HEK293 (cell line): ENCODE measurements at regions not wholly inside any gene's neighbourhood (a gene's known extent, or its start where the extent isn't known, plus 50 kb on each side); places are given as distances from the start of the nearest gene placed in this dataset.

ENCODE experiments used
- CTCF ChIA-PET: fragments of 350-600 bp; formaldehyde crosslinking; extraction: SDS; loops from one replicate; lab custom pipeline; 2021; ENCODE audit warnings: antibody characterized with exemption; lab: Yijun Ruan, JAX
- POLR2A ChIA-PET: fragments of 300-600 bp; formaldehyde crosslinking; extraction: SDS; loops from one replicate; lab custom pipeline; 2020; ENCODE audit warnings: antibody characterized with exemption, inconsistent platforms; lab: Yijun Ruan, JAX
- H3K27ac ChIP-seq: fragments of 200-500 bp; sonication (Bioruptor generic); 2 replicates; pipeline ENCODE4 v1.5.1; 2014; ENCODE audit warnings: low read depth, low read length, control low read depth, inconsistent platforms; ENCODE audit errors: extremely low read depth
- H3K36me3 ChIP-seq, 2 experiments: fragments of 200-500 bp in 1 of 2; sonication (Bioruptor generic) in 1 of 2; 1 replicate in 1 of 2; 2 replicates in 1 of 2; pipeline ENCODE4 v1.5.1; 2014 to 2017; ENCODE audit warnings: inconsistent platforms in 2 of 2, low read length in 2 of 2; ENCODE audit not compliant: control insufficient read depth in 2 of 2, insufficient read depth in 1 of 2
- H3K4me1 ChIP-seq: fragments of 200-500 bp; sonication (Bioruptor generic); 2 replicates; pipeline ENCODE4 v1.5.1; 2014; ENCODE audit warnings: mild to moderate bottlenecking, low read length, inconsistent platforms; ENCODE audit not compliant: control insufficient read depth, insufficient read depth
- H3K4me3 ChIP-seq: 2 replicates; pipeline ENCODE4 v1.5.1; 2011; ENCODE audit warnings: low read depth, mild to moderate bottlenecking, control low read depth, low read length, moderate library complexity
- H3K9me3 ChIP-seq: fragments of 200-500 bp; sonication (Bioruptor generic); 2 replicates; pipeline ENCODE4 v1.5.1; 2014; ENCODE audit warnings: low read depth, low read length, inconsistent platforms; ENCODE audit not compliant: control insufficient read depth, insufficient read depth
- RBAK ChIP-seq: fragments of 450-650 bp; formaldehyde crosslinking; IDR thresholded peaks from 2 replicates; pipeline ENCODE4 v1.5.1; 2016; ENCODE audit warnings: missing biosample characterization, missing genetic modification characterization
- REPIN1 ChIP-seq: fragments of 450-650 bp; formaldehyde crosslinking; IDR thresholded peaks from 2 replicates; pipeline ENCODE4 v1.5.1; 2017; ENCODE audit warnings: missing biosample characterization, missing genetic modification characterization, low read depth
- ZBTB1 ChIP-seq: fragments of 450-650 bp; formaldehyde crosslinking; IDR thresholded peaks from 2 replicates; pipeline ENCODE4 v1.5.1; 2016; ENCODE audit warnings: missing biosample characterization, missing genetic modification characterization
- ZEB2 ChIP-seq: fragments of 450-650 bp; formaldehyde crosslinking; IDR thresholded peaks from 2 replicates; pipeline ENCODE4 v1.5.1; 2016; ENCODE audit warnings: missing biosample characterization, missing genetic modification characterization
- ZNF121 ChIP-seq: fragments of 450-650 bp; formaldehyde crosslinking; IDR thresholded peaks from 2 replicates; pipeline ENCODE4 v1.5.1; 2016; ENCODE audit warnings: missing biosample characterization, missing genetic modification characterization
- ZNF221 ChIP-seq: fragments of 450-650 bp; formaldehyde crosslinking; IDR thresholded peaks from 2 replicates; pipeline ENCODE4 v1.5.1; 2017; ENCODE audit warnings: missing biosample characterization, missing genetic modification characterization, borderline replicate concordance
- ZNF23 ChIP-seq: fragments of 450-650 bp; formaldehyde crosslinking; IDR thresholded peaks from 2 replicates; pipeline ENCODE4 v1.5.1; 2016; ENCODE audit warnings: missing biosample characterization, missing genetic modification characterization, borderline replicate concordance
- ZNF292 ChIP-seq: fragments of 450-650 bp; formaldehyde crosslinking; IDR thresholded peaks from 2 replicates; pipeline ENCODE4 v1.5.1; 2016; ENCODE audit warnings: low read depth, missing biosample characterization, missing genetic modification characterization, borderline replicate concordance
- ZNF341 ChIP-seq: fragments of 450-650 bp; formaldehyde crosslinking; IDR thresholded peaks from 2 replicates; pipeline ENCODE4; 2016; ENCODE audit warnings: low read depth, missing biosample characterization, missing genetic modification characterization
- ZNF404 ChIP-seq: fragments of 450-650 bp; formaldehyde crosslinking; IDR thresholded peaks from 2 replicates; pipeline ENCODE4 v1.5.1; 2017; ENCODE audit warnings: missing biosample characterization, missing genetic modification characterization
- ZNF473 ChIP-seq: fragments of 450-650 bp; formaldehyde crosslinking; IDR thresholded peaks from 2 replicates; pipeline ENCODE4 v1.5.1; 2017; ENCODE audit warnings: missing biosample characterization, missing genetic modification characterization
- ZNF558 ChIP-seq: fragments of 450-650 bp; formaldehyde crosslinking; IDR thresholded peaks from 2 replicates; pipeline ENCODE4 v1.5.1; 2016; ENCODE audit warnings: missing biosample characterization, missing genetic modification characterization
- ZNF658 ChIP-seq: fragments of 450-650 bp; formaldehyde crosslinking; IDR thresholded peaks from 2 replicates; pipeline ENCODE4; 2016; ENCODE audit warnings: missing biosample characterization, missing genetic modification characterization
- TF ChIP-seq, protein P1 (sequence below): fragments of 450-650 bp; formaldehyde crosslinking; IDR thresholded peaks from 2 replicates; pipeline ENCODE4 v1.5.1; 2016; ENCODE audit warnings: missing biosample characterization, missing genetic modification characterization
- TF ChIP-seq, protein P2 (sequence below): fragments of 450-650 bp; formaldehyde crosslinking; IDR thresholded peaks from 2 replicates; pipeline ENCODE4 v1.5.1; 2016; ENCODE audit warnings: missing biosample characterization, missing genetic modification characterization
- TF ChIP-seq, protein P3 (sequence below): fragments of 450-650 bp; formaldehyde crosslinking; IDR thresholded peaks from 2 replicates; pipeline ENCODE4 v1.5.1; 2016; ENCODE audit warnings: missing biosample characterization, missing genetic modification characterization
- TF ChIP-seq, protein P4 (sequence below): fragments of 450-650 bp; formaldehyde crosslinking; IDR thresholded peaks from 2 replicates; pipeline ENCODE4 v1.5.0; 2017; ENCODE audit warnings: missing biosample characterization, missing genetic modification characterization, borderline replicate concordance
- TF ChIP-seq, protein P5 (sequence below): fragments of 450-650 bp; formaldehyde crosslinking; IDR thresholded peaks from 2 replicates; pipeline ENCODE4 v1.5.1; 2016; ENCODE audit warnings: missing biosample characterization, missing genetic modification characterization
- TF ChIP-seq, protein P6 (sequence below): fragments of 450-650 bp; formaldehyde crosslinking; IDR thresholded peaks from 2 replicates; pipeline ENCODE4 v1.5.1; 2016; ENCODE audit warnings: missing biosample characterization, missing genetic modification characterization

DNA sequence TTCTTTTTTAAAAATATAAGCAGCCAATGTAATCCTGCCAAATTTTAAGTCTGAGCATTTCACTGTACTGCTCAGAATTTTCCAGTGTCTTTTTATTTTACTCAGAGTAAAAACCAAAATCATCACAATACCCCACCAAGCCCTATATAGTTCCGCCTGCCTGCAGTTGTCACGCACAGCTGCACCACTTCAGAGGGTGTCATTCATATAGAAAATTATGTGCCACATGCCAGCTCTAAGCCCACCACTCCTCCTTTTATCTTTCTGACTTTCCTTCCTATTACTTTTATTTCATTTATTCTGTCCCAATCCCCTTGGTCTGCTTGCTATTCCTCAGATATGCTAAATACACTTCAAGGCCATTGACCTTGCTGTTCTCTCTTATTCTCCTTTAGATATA lies 233.1 kb upstream of the DPPA4 start:
- ChIA-PET POLR2A (no interaction called here), CTCF (interaction anchor here (0.7 kb wide), 1 partner anchor 1302 kb away, joined by 4 read pairs; no protein-coding TSS in a partner anchor)
- no peak for TF ChIP-seq ZNF473
- TF ChIP-seq, protein P1, sequence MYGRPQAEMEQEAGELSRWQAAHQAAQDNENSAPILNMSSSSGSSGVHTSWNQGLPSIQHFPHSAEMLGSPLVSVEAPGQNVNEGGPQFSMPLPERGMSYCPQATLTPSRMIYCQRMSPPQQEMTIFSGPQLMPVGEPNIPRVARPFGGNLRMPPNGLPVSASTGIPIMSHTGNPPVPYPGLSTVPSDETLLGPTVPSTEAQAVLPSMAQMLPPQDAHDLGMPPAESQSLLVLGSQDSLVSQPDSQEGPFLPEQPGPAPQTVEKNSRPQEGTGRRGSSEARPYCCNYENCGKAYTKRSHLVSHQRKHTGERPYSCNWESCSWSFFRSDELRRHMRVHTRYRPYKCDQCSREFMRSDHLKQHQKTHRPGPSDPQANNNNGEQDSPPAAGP = no peak
- TF ChIP-seq, protein P2, sequence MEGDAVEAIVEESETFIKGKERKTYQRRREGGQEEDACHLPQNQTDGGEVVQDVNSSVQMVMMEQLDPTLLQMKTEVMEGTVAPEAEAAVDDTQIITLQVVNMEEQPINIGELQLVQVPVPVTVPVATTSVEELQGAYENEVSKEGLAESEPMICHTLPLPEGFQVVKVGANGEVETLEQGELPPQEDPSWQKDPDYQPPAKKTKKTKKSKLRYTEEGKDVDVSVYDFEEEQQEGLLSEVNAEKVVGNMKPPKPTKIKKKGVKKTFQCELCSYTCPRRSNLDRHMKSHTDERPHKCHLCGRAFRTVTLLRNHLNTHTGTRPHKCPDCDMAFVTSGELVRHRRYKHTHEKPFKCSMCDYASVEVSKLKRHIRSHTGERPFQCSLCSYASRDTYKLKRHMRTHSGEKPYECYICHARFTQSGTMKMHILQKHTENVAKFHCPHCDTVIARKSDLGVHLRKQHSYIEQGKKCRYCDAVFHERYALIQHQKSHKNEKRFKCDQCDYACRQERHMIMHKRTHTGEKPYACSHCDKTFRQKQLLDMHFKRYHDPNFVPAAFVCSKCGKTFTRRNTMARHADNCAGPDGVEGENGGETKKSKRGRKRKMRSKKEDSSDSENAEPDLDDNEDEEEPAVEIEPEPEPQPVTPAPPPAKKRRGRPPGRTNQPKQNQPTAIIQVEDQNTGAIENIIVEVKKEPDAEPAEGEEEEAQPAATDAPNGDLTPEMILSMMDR (tag by site-specific recombination) = no peak
- TF ChIP-seq, protein P3, sequence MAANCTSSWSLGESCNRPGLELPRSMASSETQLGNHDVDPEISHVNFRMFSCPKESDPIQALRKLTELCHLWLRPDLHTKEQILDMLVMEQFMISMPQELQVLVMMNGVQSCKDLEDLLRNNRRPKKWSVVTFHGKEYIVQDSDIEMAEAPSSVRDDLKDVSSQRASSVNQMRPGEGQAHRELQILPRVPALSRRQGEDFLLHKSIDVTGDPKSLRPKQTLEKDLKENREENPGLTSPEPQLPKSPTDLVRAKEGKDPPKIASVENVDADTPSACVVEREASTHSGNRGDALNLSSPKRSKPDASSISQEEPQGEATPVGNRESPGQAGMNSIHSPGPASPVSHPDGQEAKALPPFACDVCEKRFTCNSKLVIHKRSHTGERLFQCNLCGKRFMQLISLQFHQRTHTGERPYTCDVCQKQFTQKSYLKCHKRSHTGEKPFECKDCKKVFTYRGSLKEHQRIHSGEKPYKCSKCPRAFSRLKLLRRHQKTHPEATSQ (tag by site-specific recombination) = no peak
- no peak for TF ChIP-seq ZNF23 (tag by site-specific recombination)
- no peak for TF ChIP-seq ZNF558 (tag by site-specific recombination)
- TF ChIP-seq ZEB2 (tag by site-specific recombination) = no peak
- TF ChIP-seq, protein P4, sequence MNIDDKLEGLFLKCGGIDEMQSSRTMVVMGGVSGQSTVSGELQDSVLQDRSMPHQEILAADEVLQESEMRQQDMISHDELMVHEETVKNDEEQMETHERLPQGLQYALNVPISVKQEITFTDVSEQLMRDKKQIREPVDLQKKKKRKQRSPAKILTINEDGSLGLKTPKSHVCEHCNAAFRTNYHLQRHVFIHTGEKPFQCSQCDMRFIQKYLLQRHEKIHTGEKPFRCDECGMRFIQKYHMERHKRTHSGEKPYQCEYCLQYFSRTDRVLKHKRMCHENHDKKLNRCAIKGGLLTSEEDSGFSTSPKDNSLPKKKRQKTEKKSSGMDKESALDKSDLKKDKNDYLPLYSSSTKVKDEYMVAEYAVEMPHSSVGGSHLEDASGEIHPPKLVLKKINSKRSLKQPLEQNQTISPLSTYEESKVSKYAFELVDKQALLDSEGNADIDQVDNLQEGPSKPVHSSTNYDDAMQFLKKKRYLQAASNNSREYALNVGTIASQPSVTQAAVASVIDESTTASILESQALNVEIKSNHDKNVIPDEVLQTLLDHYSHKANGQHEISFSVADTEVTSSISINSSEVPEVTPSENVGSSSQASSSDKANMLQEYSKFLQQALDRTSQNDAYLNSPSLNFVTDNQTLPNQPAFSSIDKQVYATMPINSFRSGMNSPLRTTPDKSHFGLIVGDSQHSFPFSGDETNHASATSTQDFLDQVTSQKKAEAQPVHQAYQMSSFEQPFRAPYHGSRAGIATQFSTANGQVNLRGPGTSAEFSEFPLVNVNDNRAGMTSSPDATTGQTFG (tag by site-specific recombination) = no peak
- TF ChIP-seq ZBTB1 (tag by site-specific recombination) = no peak
- no peaks in the 10 kb centered on the region for H3K36me3 ChIP-seq
- no peak overlapping the region for H3K4me3 ChIP-seq
- H3K27ac ChIP-seq = no peak overlapping the region
- H3K4me1 ChIP-seq = no peaks in the 10 kb centered on the region
- no peaks in the 10 kb centered on the region for H3K9me3 ChIP-seq

DNA sequence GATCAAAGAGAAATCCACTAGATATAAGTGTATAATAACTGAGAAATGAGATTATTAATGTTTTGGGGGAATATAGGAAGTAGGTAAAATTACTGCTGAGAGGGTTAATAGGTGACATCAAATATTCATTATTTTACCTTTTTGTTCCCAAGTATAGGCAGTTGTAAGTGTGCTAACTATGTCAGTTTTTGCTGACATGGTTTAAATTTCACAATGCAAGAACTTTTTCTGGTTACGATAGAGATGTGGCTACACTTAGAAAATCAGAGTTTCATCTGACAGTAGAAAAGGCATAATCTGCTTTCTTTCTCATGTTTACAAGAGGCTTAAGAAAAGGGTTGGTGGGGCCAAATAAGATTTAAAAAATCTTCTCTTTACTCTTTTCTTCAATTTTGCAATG lies 235.0 kb upstream of the DPPA4 start:
- POLR2A ChIA-PET = no interaction called here

More for the DNA sequence above, 235.0 kb upstream of the DPPA4 start:
- Histone ChIP-seq H3K4me1 (no peaks in the 10 kb centered on the region), H3K27ac (no peak overlapping the region), H3K36me3 (no peaks in the 10 kb centered on the region), H3K4me3 (no peak overlapping the region), H3K9me3 (no peaks in the 10 kb centered on the region)
- no peak for TF ChIP-seq ZNF121 (tag by site-specific recombination)
- TF ChIP-seq RBAK (tag by site-specific recombination) = no peak
- no peak for TF ChIP-seq ZNF404
- no peak for TF ChIP-seq ZNF658 (tag by site-specific recombination)
- no peak for TF ChIP-seq REPIN1 (tag by site-specific recombination)
- TF ChIP-seq, protein P5, sequence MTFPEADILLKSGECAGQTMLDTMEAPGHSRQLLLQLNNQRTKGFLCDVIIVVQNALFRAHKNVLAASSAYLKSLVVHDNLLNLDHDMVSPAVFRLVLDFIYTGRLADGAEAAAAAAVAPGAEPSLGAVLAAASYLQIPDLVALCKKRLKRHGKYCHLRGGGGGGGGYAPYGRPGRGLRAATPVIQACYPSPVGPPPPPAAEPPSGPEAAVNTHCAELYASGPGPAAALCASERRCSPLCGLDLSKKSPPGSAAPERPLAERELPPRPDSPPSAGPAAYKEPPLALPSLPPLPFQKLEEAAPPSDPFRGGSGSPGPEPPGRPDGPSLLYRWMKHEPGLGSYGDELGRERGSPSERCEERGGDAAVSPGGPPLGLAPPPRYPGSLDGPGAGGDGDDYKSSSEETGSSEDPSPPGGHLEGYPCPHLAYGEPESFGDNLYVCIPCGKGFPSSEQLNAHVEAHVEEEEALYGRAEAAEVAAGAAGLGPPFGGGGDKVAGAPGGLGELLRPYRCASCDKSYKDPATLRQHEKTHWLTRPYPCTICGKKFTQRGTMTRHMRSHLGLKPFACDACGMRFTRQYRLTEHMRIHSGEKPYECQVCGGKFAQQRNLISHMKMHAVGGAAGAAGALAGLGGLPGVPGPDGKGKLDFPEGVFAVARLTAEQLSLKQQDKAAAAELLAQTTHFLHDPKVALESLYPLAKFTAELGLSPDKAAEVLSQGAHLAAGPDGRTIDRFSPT (tag by site-specific recombination) = no peak
- no peak for TF ChIP-seq ZNF221
- no peak for TF ChIP-seq ZNF341 (tag by site-specific recombination)
- TF ChIP-seq, protein P6, sequence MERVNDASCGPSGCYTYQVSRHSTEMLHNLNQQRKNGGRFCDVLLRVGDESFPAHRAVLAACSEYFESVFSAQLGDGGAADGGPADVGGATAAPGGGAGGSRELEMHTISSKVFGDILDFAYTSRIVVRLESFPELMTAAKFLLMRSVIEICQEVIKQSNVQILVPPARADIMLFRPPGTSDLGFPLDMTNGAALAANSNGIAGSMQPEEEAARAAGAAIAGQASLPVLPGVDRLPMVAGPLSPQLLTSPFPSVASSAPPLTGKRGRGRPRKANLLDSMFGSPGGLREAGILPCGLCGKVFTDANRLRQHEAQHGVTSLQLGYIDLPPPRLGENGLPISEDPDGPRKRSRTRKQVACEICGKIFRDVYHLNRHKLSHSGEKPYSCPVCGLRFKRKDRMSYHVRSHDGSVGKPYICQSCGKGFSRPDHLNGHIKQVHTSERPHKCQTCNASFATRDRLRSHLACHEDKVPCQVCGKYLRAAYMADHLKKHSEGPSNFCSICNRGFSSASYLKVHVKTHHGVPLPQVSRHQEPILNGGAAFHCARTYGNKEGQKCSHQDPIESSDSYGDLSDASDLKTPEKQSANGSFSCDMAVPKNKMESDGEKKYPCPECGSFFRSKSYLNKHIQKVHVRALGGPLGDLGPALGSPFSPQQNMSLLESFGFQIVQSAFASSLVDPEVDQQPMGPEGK (tag by site-specific recombination) = no peak
- TF ChIP-seq ZNF292 (tag by site-specific recombination) = no peak
- CTCF ChIA-PET = no interaction called here
